HepG2 (cell line): ENCODE measurements at regions not wholly inside any gene's neighbourhood (a gene's known extent, or its start where the extent isn't known, plus 50 kb on each side); places are given as distances from the start of the nearest gene placed in this dataset.

ENCODE experiments used
- AFF4 ChIP-seq: sonication (generic); formaldehyde crosslinking; IDR thresholded peaks from 2 replicates; pipeline ENCODE4 v1.4.0; 2020; ENCODE audit warnings: missing genetic modification reagents
- CHD2 ChIP-seq: IDR thresholded peaks from 2 replicates; pipeline ENCODE4 v1.6.1; 2011; ENCODE audit warnings: low read depth, low read length, improper control_type of control experiment
- CTCF ChIP-seq: sonication (generic); formaldehyde crosslinking; IDR thresholded peaks from 2 replicates; pipeline ENCODE4 v1.5.0; 2020; ENCODE audit warnings: mild to moderate bottlenecking, missing genetic modification reagents, moderate library complexity
- EP300 ChIP-seq, 3 experiments: sonication (generic) in 1 of 3; formaldehyde crosslinking in 1 of 3; IDR thresholded peaks; 2 replicates each; pipeline versions ENCODE4 v1.5.1 to v1.6.1; 2011 to 2020; ENCODE audit warnings: low read depth in 2 of 3, low read length in 2 of 3, borderline replicate concordance in 1 of 3, improper control_type of control experiment in 1 of 3, mild to moderate bottlenecking in 1 of 3, missing genetic modification reagents in 1 of 3, moderate library complexity in 1 of 3
- EZH2 ChIP-seq: conservative IDR thresholded peaks from 2 replicates; pipeline ENCODE4 v1.6.1; 2012; ENCODE audit warnings: mild to moderate bottlenecking, low read depth, low read length, moderate library complexity
- TGIF2 ChIP-seq: IDR thresholded peaks from 2 replicates; pipeline ENCODE4 v1.6.1; 2016; ENCODE audit warnings: control low read depth, missing compliant biosample characterization
- ZBTB40 ChIP-seq, 2 experiments: fragments of 450-650 bp in 1 of 2; sonication (generic) in 1 of 2; formaldehyde crosslinking in 1 of 2; IDR thresholded peaks; 2 replicates each; pipeline versions ENCODE4 v1.6.1 to v1.8.0; 2016 to 2022; ENCODE audit warnings: antibody characterized with exemption in 1 of 2, mild to moderate bottlenecking in 1 of 2, missing genetic modification reagents in 1 of 2
- ZNF512 ChIP-seq: sonication (generic); formaldehyde crosslinking; IDR thresholded peaks from 2 replicates; pipeline ENCODE4 v1.4.0; 2020; ENCODE audit warnings: mild to moderate bottlenecking, missing genetic modification reagents
- ZNF614 ChIP-seq: IDR thresholded peaks from 2 replicates; pipeline ENCODE4 v1.6.1; 2018; ENCODE audit warnings: missing biosample characterization, missing genetic modification reagents, inconsistent platforms, borderline replicate concordance
- ZSCAN5A ChIP-seq: sonication (generic); formaldehyde crosslinking; IDR thresholded peaks from 2 replicates; pipeline ENCODE4 v1.8.0; 2022; ENCODE audit warnings: mild to moderate bottlenecking, missing genetic modification reagents, borderline replicate concordance

GRCh38 chr5:73302797-73303147 is 129.8 kb downstream of the TMEM174 start:
- TF ChIP-seq TGIF2 (CRISPR knock-in tag): no peak
- TF ChIP-seq ZSCAN5A: no peak
- TF ChIP-seq ZNF614 (CRISPR knock-in tag): no peak
- no peak for TF ChIP-seq CTCF
- TF ChIP-seq CHD2: no peak
- TF ChIP-seq ZBTB40 (IDR thresholded peaks at IDR 0.05): no peak
- TF ChIP-seq ZBTB40 (CRISPR knock-in tag; IDR thresholded peaks at IDR 0.05): no peak
- no peak for TF ChIP-seq AFF4
- no peak for TF ChIP-seq EP300 (IDR thresholded peaks at IDR 0.05; ENCODE audit: low read depth in 2 of 2, low read length in 2 of 2)
- no peak for TF ChIP-seq EP300 (CRISPR knock-in tag; IDR thresholded peaks at IDR 0.05; ENCODE audit: borderline replicate concordance)
- TF ChIP-seq ZNF512 (CRISPR knock-in tag): no peak
- TF ChIP-seq EZH2: no peak
